Osteocyte (in vitro differentiated cells): ENCODE measurements at regions not wholly inside any gene's neighbourhood (a gene's known extent, or its start where the extent isn't known, plus 50 kb on each side); places are given as distances from the start of the nearest gene placed in this dataset.

Source experiments
- DNase-seq: peaks from one replicate; pipeline ENCODE4 v3.0.0; 2021; ENCODE audit warnings: mixed read lengths; ENCODE audit not compliant: unreplicated experiment; ENCODE audit errors: extremely low spot score
- H3K27ac Mint-ChIP-seq: one replicate; pipeline ENCODE4 v1.8.0; 2021; ENCODE audit warnings: mild to moderate bottlenecking, mixed read lengths; ENCODE audit not compliant: unreplicated experiment
- H3K27me3 Mint-ChIP-seq: one replicate; pipeline ENCODE4 v1.8.0; 2021; ENCODE audit warnings: mixed read lengths; ENCODE audit not compliant: unreplicated experiment
- H3K36me3 Mint-ChIP-seq: one replicate; pipeline ENCODE4 v1.8.0; 2021; ENCODE audit warnings: mixed read lengths; ENCODE audit not compliant: unreplicated experiment
- H3K4me1 Mint-ChIP-seq: one replicate; pipeline ENCODE4 v1.8.0; 2021; ENCODE audit warnings: mixed read lengths; ENCODE audit not compliant: unreplicated experiment
- H3K4me3 Mint-ChIP-seq: one replicate; pipeline ENCODE4 v1.8.0; 2021; ENCODE audit warnings: mild to moderate bottlenecking, moderate library complexity, mixed read lengths; ENCODE audit not compliant: unreplicated experiment
- H3K9me3 Mint-ChIP-seq: one replicate; pipeline ENCODE4 v1.8.0; 2021; ENCODE audit warnings: mixed read lengths; ENCODE audit not compliant: unreplicated experiment
- CTCF ChIP-seq: fragments of 200-600 bp; sonication (generic); IDR thresholded peaks from 2 replicates; pipeline ENCODE4 v1.5.0; 2021; ENCODE audit warnings: antibody characterized with exemption, mild to moderate bottlenecking, moderate library complexity

GRCh38 chr12:118625050-118625675 is 248.8 kb downstream of the SUDS3 start:
- no peak overlapping the region for H3K4me3 Mint-ChIP-seq
- H3K27me3 Mint-ChIP-seq: no peaks in the 10 kb centered on the region
- H3K27ac Mint-ChIP-seq: no peak overlapping the region
- no peaks in the 10 kb centered on the region for H3K36me3 Mint-ChIP-seq
- no peak for DNase-seq
- no peak for TF ChIP-seq CTCF
- H3K9me3 Mint-ChIP-seq: peaks cover 4% of the 10 kb centered on the region
- H3K4me1 Mint-ChIP-seq: no peaks in the 10 kb centered on the region

GRCh38 chr12:118633071-118633470 is 256.7 kb downstream of the SUDS3 start:
- H3K9me3 Mint-ChIP-seq: peaks cover 20% of the 10 kb centered on the region
- no peak for TF ChIP-seq CTCF
- no peak for DNase-seq
- H3K4me3 Mint-ChIP-seq: no peak overlapping the region
- H3K4me1 Mint-ChIP-seq: no peaks in the 10 kb centered on the region
- no peaks in the 10 kb centered on the region for H3K27me3 Mint-ChIP-seq
- no peaks in the 10 kb centered on the region for H3K36me3 Mint-ChIP-seq
- no peak overlapping the region for H3K27ac Mint-ChIP-seq

- Mint-ChIP-seq H3K4me1 (no peaks in the 10 kb centered on the region), H3K27me3 (no peaks in the 10 kb centered on the region), H3K27ac (no peak overlapping the region), H3K36me3 (no peaks in the 10 kb centered on the region), H3K4me3 (no peak overlapping the region), H3K9me3 (peaks cover 24% of the 10 kb centered on the region)
- DNase-seq: no peak
- no peak for TF ChIP-seq CTCF
Observed at GRCh38 chr12:118635276-118635675, 258.9 kb downstream of the SUDS3 start.

- H3K9me3 Mint-ChIP-seq: peaks cover 20% of the 10 kb centered on the region
Observed at GRCh38 chr12:118637767-118638370, 261.5 kb downstream of the SUDS3 start.

More at GRCh38 chr12:118637767-118638370, 261.5 kb downstream of the SUDS3 start:
- Mint-ChIP-seq H3K4me3 (no peak overlapping the region), H3K36me3 (no peaks in the 10 kb centered on the region), H3K4me1 (no peaks in the 10 kb centered on the region), H3K27ac (no peak overlapping the region), H3K27me3 (no peaks in the 10 kb centered on the region)
- no peak for TF ChIP-seq CTCF
- DNase-seq: no peak
